NCI-H2029 (cell line): ENCODE measurements at regions not wholly inside any gene's neighbourhood (a gene's known extent, or its start where the extent isn't known, plus 50 kb on each side); places are given as distances from the start of the nearest gene placed in this dataset.
"Not testable (repeated sequence)": the region's sequence is repeated elsewhere in the genome, so short reads cannot be mapped to it uniquely, and the experiment has no call there.

Source experiments
- DNase-seq: peaks from one replicate; lab custom pipeline; 2025; lab: John Stamatoyannopoulos, UW

DNA sequence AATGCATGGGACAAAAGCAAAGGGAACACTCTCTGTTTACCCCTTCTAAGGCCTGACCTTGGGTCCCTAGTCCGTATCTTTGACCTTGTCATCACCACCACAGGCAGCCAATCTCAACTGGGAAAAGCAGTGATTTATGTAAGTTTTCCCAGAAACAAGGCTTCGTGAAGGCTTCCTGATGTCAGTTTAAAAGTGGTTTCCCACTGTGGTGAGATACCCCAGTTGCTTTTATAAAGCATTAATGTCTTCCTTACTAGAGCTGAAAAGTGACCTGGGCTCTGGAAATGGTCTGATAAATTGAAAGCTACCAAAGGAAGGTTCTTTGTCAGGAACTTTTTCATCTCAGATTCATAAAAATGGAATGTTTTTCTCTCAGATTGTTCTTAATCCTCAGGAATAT is 536.4 kb upstream of the PTBP2 start:
- no peak for DNase-seq

DNA sequence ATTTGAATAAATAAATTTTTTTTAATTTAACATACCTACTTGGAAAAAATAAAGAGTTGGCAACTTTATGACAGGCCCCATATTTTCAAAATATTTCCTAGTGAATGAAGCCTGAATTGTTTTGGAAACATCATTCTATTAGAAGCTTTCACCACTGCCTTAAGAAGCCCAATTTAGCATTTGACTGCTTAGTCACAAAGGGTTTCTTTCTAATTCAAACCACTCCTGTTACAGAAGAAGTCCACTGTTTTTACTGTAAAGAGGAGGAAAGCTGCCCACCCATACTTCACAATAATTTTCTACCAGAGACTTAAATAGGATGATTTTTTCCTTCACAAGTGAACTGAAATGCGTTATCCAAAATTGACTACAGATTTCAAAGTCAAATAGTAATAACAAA is 534.6 kb upstream of the PTBP2 start:
- no peak for DNase-seq

- no peak for DNase-seq
These were observed 530.4 kb upstream of the PTBP2 start for GRCh38 chr1:96191165-96191564.

GRCh38 chr1:96206451-96206850 is 515.1 kb upstream of the PTBP2 start:
- DNase-seq: no peak

GRCh38 chr1:96207936-96208335 is 513.6 kb upstream of the PTBP2 start:
- no peak for DNase-seq

GRCh38 chr1:96208428-96208827 is 513.2 kb upstream of the PTBP2 start:
- DNase-seq: no peak

DNA sequence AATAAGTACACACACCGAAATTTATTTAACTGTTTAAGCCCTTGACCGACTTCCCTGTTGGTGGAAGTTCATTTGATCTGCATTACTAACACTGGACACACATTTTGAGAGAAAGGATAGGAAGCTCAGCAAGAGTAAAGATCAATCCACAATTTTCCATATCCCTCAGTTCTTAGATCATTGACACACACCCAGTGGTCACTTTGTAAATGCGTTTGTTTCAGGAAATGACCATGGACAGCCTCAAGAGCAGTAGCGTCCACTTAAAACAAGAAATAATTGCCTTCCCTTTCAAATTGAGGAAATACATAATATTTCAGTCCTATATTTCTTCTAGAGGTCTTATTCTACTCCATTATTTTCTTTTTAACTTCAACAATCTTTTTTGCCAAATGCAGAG is 511.5 kb upstream of the PTBP2 start:
- no peak for DNase-seq

DNA sequence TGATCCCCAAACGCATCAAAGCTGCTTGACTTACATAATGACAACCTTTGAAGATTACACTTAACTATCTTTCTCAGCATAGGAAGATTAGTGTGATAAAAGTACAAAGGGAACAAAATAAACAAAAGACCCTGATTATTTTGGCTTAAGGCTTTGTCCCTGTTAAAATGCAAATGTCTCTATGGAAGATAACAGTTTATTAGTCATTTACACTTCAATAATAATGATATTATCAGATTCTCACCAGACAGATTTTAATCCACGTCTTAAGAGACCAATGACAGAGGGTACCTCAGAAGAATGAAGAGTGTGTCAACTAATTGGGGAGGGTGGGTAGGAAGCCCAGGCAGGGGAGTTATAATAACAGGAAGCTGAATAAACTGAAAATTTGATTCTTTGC is 510.4 kb upstream of the PTBP2 start:
- no peak for DNase-seq

DNA sequence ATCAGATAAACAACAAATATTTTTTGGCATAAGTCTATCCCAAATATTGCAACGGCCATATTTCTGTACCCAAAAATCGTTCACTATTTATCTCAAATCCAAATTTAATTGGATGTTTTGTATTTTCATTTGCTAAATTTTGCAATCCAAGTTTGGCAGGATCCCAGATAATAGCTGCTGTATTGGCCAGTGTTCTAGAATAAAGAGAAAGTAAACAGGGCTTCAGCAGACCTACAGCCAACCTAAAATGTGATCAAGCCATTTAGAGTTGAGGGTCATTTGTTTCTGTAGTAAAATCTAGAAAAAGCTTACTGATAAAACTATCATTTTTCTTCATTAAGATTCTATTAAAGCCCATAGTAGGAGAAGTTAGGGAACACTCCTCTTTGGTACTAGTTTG is 506.6 kb upstream of the PTBP2 start:
- DNase-seq: no peak

DNA sequence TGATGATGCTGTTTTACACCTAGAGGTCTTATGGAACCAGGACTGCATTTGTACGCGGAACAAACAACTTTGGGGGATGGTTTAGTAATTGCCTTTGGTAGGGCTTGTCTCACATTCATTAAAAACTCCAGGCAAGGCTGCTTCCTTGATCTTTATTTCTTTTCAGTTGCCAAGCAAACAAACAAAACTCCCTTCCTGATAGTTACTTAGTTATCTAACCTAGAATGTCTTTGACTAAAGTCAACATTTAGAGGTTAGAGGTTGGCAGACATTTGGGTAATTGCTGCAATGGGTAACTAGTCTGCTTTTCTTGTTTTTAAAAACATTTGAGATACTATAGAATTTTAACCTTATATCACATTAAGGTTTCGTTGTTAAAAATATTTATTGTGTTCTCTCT is 500.9 kb upstream of the PTBP2 start:
- no peak for DNase-seq

DNA sequence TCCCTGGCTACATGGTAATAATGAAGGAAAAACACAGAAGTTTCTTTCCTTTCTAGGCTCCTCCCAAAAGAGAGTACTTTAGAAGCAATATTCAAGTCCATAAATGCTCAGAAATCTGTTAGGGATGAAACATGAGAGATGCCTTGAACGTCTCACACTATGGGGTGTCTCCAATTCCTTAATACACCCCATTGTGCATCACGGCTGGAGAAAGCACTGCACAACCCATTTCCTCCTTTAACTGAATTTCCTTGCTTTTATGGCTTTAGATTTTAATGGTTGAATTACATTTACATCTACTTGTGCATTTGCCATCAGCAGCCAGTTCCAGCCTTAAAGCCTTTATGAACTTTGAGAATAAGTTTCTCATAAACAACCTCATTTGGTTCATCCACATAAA is 498.9 kb upstream of the PTBP2 start:
- DNase-seq: no peak

GRCh38 chr1:96224229-96224628 is 497.4 kb upstream of the PTBP2 start:
- not testable (repeated sequence) for DNase-seq

- no peak for DNase-seq
These were observed 488.2 kb upstream of the PTBP2 start for GRCh38 chr1:96233422-96233821.

GRCh38 chr1:96234299-96234698 is 487.3 kb upstream of the PTBP2 start:
- peak; percentile 90 for DNase-seq

DNA sequence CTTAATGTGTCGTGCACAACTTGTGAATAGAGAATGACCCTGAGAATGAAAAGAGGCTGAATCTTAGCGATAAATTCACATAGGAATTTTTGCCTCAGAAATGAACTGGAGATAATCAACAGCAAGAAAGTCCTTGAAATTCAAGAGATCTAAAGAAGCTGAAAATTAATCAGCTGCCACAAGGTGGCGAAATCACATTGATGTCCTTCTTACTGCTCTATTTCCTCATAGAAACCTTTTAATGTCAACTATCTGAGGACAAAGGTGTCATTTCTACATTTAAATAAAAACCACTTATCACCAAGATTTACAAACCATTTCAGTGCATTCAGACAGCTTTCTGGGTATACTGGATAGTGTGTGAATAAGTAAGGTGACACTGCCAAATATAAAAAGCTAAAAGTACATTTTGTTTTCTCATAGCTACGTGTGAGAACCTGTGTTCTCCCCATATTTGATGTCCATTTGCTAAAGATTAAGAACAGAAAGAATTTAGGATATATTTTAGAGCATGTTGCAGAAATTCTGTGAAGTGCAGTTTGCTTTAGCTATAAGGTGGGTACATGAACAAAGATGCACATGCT is 485.3 kb upstream of the PTBP2 start:
- DNase-seq: peak; percentile 56

GRCh38 chr1:96238426-96238825 is 483.2 kb upstream of the PTBP2 start:
- no peak for DNase-seq

DNA sequence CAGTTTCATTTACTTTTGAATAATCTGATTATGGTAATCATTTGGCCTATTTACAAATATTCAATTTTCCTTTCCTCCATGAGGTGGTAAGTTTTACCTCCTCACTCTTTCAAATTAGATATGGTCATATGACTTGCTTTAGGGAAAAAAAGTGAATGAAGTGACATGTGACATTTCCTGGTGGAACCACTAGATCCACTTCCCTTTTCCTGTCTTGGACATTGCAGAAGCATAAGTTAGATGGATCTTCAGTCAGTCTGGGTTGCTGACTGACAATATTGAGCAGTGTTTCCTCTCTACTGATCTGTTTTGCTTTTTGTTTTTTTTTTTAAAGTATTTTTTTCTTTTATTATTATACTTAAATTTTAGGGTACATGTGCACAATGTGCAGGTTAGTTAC is 481.1 kb upstream of the PTBP2 start:
- DNase-seq: no peak

GRCh38 chr1:96253246-96254035 is 468.1 kb upstream of the PTBP2 start:
- no peak for DNase-seq

- DNase-seq: no peak
These were observed 465.3 kb upstream of the PTBP2 start for GRCh38 chr1:96256130-96256790.

DNA sequence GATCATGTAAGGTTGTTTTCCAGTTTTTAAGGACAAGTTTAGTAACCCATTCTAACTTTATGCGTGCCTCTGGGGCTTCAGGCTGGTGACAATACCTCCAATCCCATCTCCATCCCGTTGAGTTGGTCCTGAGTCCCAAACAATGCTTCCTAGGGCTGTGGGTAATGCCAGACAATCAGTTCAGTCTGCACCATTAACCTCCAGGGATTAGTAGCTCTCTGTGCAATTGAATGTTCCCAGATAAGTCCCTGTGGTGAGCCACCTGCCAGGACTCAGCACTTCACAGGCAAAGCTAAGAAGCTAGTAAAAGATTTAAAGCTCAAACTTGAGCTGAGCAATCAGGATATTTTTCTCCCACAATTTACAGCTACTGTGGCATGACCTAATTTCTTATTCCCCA is 462.2 kb upstream of the PTBP2 start:
- no peak for DNase-seq

GRCh38 chr1:96281491-96281890 is 440.1 kb upstream of the PTBP2 start:
- no peak for DNase-seq

- no peak for DNase-seq
These were observed 431.6 kb upstream of the PTBP2 start for GRCh38 chr1:96290033-96290432.

GRCh38 chr1:96290801-96291200 is 430.8 kb upstream of the PTBP2 start:
- DNase-seq: no peak
